Subcutaneous abdominal adipose tissue (tissue), 5 donors: ENCODE measurements at regions not wholly inside any gene's neighbourhood (a gene's known extent, or its start where the extent isn't known, plus 50 kb on each side); places are given as distances from the start of the nearest gene placed in this dataset.

ENCODE experiments used
- H3K27ac ChIP-seq: one replicate; pipeline ENCODE4 v1.7.0; 2013; ENCODE audit warnings: low read depth, mild to moderate bottlenecking, inconsistent platforms, low read length, moderate library complexity
- H3K27me3 ChIP-seq, 5 donors: one replicate each; pipeline ENCODE4 v1.7.0; 2013; ENCODE audit warnings: low read length in 5 of 5, inconsistent platforms in 1 of 5; ENCODE audit not compliant: control insufficient read depth in 5 of 5, insufficient read depth in 4 of 5
- H3K36me3 ChIP-seq, 5 donors: one replicate each; pipeline ENCODE4 v1.7.0; 2013; ENCODE audit warnings: low read length in 5 of 5; ENCODE audit not compliant: control insufficient read depth in 5 of 5, insufficient read depth in 5 of 5
- H3K4me1 ChIP-seq, 5 donors: one replicate each; pipeline ENCODE4 v1.7.0; 2013; ENCODE audit warnings: low read length in 5 of 5, mild to moderate bottlenecking in 3 of 5, moderate library complexity in 1 of 5; ENCODE audit not compliant: control insufficient read depth in 5 of 5, insufficient read depth in 5 of 5
- H3K4me3 ChIP-seq, 5 donors: one replicate each; pipeline ENCODE4 v1.7.0; 2013; ENCODE audit warnings: low read length in 5 of 5, low read depth in 1 of 5
- H3K9ac ChIP-seq, 5 donors: one replicate each; pipeline ENCODE4 v1.7.0; 2013; ENCODE audit warnings: low read length in 5 of 5, mild to moderate bottlenecking in 4 of 5, moderate library complexity in 3 of 5
- H3K9me3 ChIP-seq, 5 donors: one replicate each; pipeline ENCODE4 v1.7.0; 2013; ENCODE audit warnings: low read length in 5 of 5; ENCODE audit not compliant: control insufficient read depth in 5 of 5
- donor health status: healthy.
- donor health status: healthy.
- donor health status: healthy.
- donor health status: healthy.
- donor health status: healthy.

- H3K27me3 ChIP-seq = no peaks in the 10 kb centered on the region
- no peak overlapping the region for H3K4me3 ChIP-seq
- no peaks in the 10 kb centered on the region for H3K36me3 ChIP-seq
- H3K9me3 ChIP-seq = no peaks in the 10 kb centered on the region
- H3K27ac ChIP-seq = no peak overlapping the region
- no peaks in the 10 kb centered on the region for H3K4me1 ChIP-seq
- H3K9ac ChIP-seq = no peak overlapping the region
Measured at GRCh38 chr2:83943265-83943664, 515.8 kb downstream of the SUCLG1 start.

GRCh38 chr2:83941886-83942285 is 517.2 kb downstream of the SUCLG1 start:
- Histone ChIP-seq H3K36me3 (no peaks in the 10 kb centered on the region), H3K4me3 (no peak overlapping the region), H3K27me3 (no peaks in the 10 kb centered on the region), H3K27ac (no peak overlapping the region), H3K4me1 (no peaks in the 10 kb centered on the region), H3K9me3 (no peaks in the 10 kb centered on the region), H3K9ac (no peak overlapping the region)

- H3K36me3 ChIP-seq = no peaks in the 10 kb centered on the region
- H3K4me1 ChIP-seq = no peaks in the 10 kb centered on the region
- no peaks in the 10 kb centered on the region for H3K27me3 ChIP-seq
- H3K4me3 ChIP-seq = no peak overlapping the region
- H3K27ac ChIP-seq = no peak overlapping the region
- H3K9me3 ChIP-seq = no peaks in the 10 kb centered on the region
- H3K9ac ChIP-seq = no peak overlapping the region
Measured at GRCh38 chr2:83933749-83934148, 525.3 kb downstream of the SUCLG1 start.

- Histone ChIP-seq H3K36me3 (no peaks in the 10 kb centered on the region), H3K4me3 (no peak overlapping the region), H3K4me1 (no peaks in the 10 kb centered on the region), H3K9ac (no peak overlapping the region), H3K27me3 (no peaks in the 10 kb centered on the region), H3K27ac (no peak overlapping the region), H3K9me3 (peaks cover 0 to 3% (median 0%) of the 10 kb centered on the region in 5 donors)
Measured at GRCh38 chr2:83923531-83923930, 535.5 kb downstream of the SUCLG1 start.

- no peaks in the 10 kb centered on the region for H3K4me1 ChIP-seq
- H3K27me3 ChIP-seq = no peaks in the 10 kb centered on the region
- H3K36me3 ChIP-seq = no peaks in the 10 kb centered on the region
- H3K9ac ChIP-seq = no peak overlapping the region
- no peak overlapping the region for H3K27ac ChIP-seq
- no peak overlapping the region for H3K4me3 ChIP-seq
- peaks cover 0 to 2% (median 0%) of the 10 kb centered on the region in 5 donors for H3K9me3 ChIP-seq
Measured at GRCh38 chr2:83916559-83916958, 542.5 kb downstream of the SUCLG1 start.

GRCh38 chr2:83915381-83915780 is 543.7 kb downstream of the SUCLG1 start:
- no peak overlapping the region for H3K27ac ChIP-seq
- H3K9ac ChIP-seq = no peak overlapping the region
- H3K27me3 ChIP-seq = no peaks in the 10 kb centered on the region
- H3K9me3 ChIP-seq = no peaks in the 10 kb centered on the region
- no peaks in the 10 kb centered on the region for H3K36me3 ChIP-seq
- no peaks in the 10 kb centered on the region for H3K4me1 ChIP-seq
- no peak overlapping the region for H3K4me3 ChIP-seq

- Histone ChIP-seq H3K36me3 (no peaks in the 10 kb centered on the region), H3K9me3 (peaks cover 0 to 6% (median 5%) of the 10 kb centered on the region in 5 donors), H3K9ac (no peak overlapping the region), H3K4me3 (no peak overlapping the region), H3K27ac (no peak overlapping the region), H3K4me1 (no peaks in the 10 kb centered on the region), H3K27me3 (no peaks in the 10 kb centered on the region)
Measured at GRCh38 chr2:83908750-83909149, 550.3 kb downstream of the SUCLG1 start.

GRCh38 chr2:83901317-83901716 is 557.8 kb downstream of the SUCLG1 start:
- Histone ChIP-seq H3K27me3 (no peaks in the 10 kb centered on the region), H3K9ac (no peak overlapping the region), H3K4me3 (no peak overlapping the region), H3K4me1 (no peaks in the 10 kb centered on the region), H3K27ac (no peak overlapping the region), H3K36me3 (no peaks in the 10 kb centered on the region), H3K9me3 (no peaks in the 10 kb centered on the region)

GRCh38 chr2:83900862-83901261 is 558.2 kb downstream of the SUCLG1 start:
- Histone ChIP-seq H3K4me1 (no peaks in the 10 kb centered on the region), H3K9me3 (no peaks in the 10 kb centered on the region), H3K27me3 (no peaks in the 10 kb centered on the region), H3K27ac (no peak overlapping the region), H3K4me3 (no peak overlapping the region), H3K9ac (no peak overlapping the region), H3K36me3 (no peaks in the 10 kb centered on the region)

GRCh38 chr2:83899271-83899670 is 559.8 kb downstream of the SUCLG1 start:
- Histone ChIP-seq H3K4me3 (no peak overlapping the region), H3K36me3 (no peaks in the 10 kb centered on the region), H3K27ac (no peak overlapping the region), H3K9me3 (no peaks in the 10 kb centered on the region), H3K27me3 (no peaks in the 10 kb centered on the region), H3K4me1 (no peaks in the 10 kb centered on the region), H3K9ac (no peak overlapping the region)

GRCh38 chr2:83894976-83895375 is 564.1 kb downstream of the SUCLG1 start:
- H3K27ac ChIP-seq = no peak overlapping the region

More at GRCh38 chr2:83894976-83895375, 564.1 kb downstream of the SUCLG1 start:
- Histone ChIP-seq H3K9ac (no peak overlapping the region), H3K36me3 (no peaks in the 10 kb centered on the region), H3K4me3 (no peak overlapping the region), H3K9me3 (no peaks in the 10 kb centered on the region), H3K4me1 (no peaks in the 10 kb centered on the region), H3K27me3 (no peaks in the 10 kb centered on the region)
